ENCODE measurements at regions not wholly inside any gene's neighbourhood (a gene's known extent, or its start where the extent isn't known, plus 50 kb on each side); places are given as distances from the start of the nearest gene placed in this dataset.

GRCh38 chr15:91694131-91694830 is 159.2 kb upstream of the SLCO3A1 start:
- Histone ChIP-seq H3K4me3 (ENCODE audit: low read length) (no peak overlapping the region), H2AFZ (ENCODE audit: low read length) (no peak overlapping the region), H4K20me1 (ENCODE audit: insufficient read depth, low read depth, low read length) (no peaks in the 10 kb centered on the region), H3K27me3 (ENCODE audit: low read length) (no peaks in the 10 kb centered on the region), H3K4me2 (ENCODE audit: low read depth, low read length, poor library complexity, severe bottlenecking) (no peak overlapping the region), H3K4me1 (ENCODE audit: low read length) (no peaks in the 10 kb centered on the region), H3K79me2 (ENCODE audit: low read length) (no peaks in the 10 kb centered on the region), H3K9me3 (ENCODE audit: low read length) (no peaks in the 10 kb centered on the region), H3K36me3 (ENCODE audit: insufficient read depth, low read length) (no peaks in the 10 kb centered on the region), H3K9me2 (replicated peaks; ENCODE audit: insufficient read depth, low read length) (no peaks in the 10 kb centered on the region), H3K27ac (ENCODE audit: low read length) (no peak overlapping the region), H3K9ac (ENCODE audit: low read length) (no peak overlapping the region)
- DNase-seq = no peak

GRCh38 chr15:91694831-91695210 is 158.7 kb upstream of the SLCO3A1 start:
- Histone ChIP-seq H3K4me2 (ENCODE audit: low read depth, low read length, poor library complexity, severe bottlenecking) (no peak overlapping the region), H3K36me3 (ENCODE audit: insufficient read depth, low read length) (no peaks in the 10 kb centered on the region), H3K27me3 (ENCODE audit: low read length) (no peaks in the 10 kb centered on the region), H3K27ac (ENCODE audit: low read length) (no peak overlapping the region), H3K4me3 (ENCODE audit: low read length) (no peak overlapping the region), H3K9me2 (replicated peaks; ENCODE audit: insufficient read depth, low read length) (no peaks in the 10 kb centered on the region), H2AFZ (ENCODE audit: low read length) (no peak overlapping the region), H4K20me1 (ENCODE audit: insufficient read depth, low read depth, low read length) (no peaks in the 10 kb centered on the region), H3K9me3 (ENCODE audit: low read length) (no peaks in the 10 kb centered on the region), H3K4me1 (ENCODE audit: low read length) (no peaks in the 10 kb centered on the region), H3K9ac (ENCODE audit: low read length) (no peak overlapping the region), H3K79me2 (ENCODE audit: low read length) (no peaks in the 10 kb centered on the region)
- DNase-seq = no peak

GRCh38 chr15:91695799-91696198 is 157.7 kb upstream of the SLCO3A1 start:
- H2AFZ ChIP-seq (ENCODE audit: low read length) = no peak overlapping the region
- no peak for DNase-seq
- no peak overlapping the region for H3K4me2 ChIP-seq (ENCODE audit: low read depth, low read length, poor library complexity, severe bottlenecking)
- H3K9me3 ChIP-seq (ENCODE audit: low read length) = no peaks in the 10 kb centered on the region
- no peaks in the 10 kb centered on the region for H3K27me3 ChIP-seq (ENCODE audit: low read length)
- no peaks in the 10 kb centered on the region for H4K20me1 ChIP-seq (ENCODE audit: insufficient read depth, low read depth, low read length)
- H3K9ac ChIP-seq (ENCODE audit: low read length) = no peak overlapping the region
- H3K79me2 ChIP-seq (ENCODE audit: low read length) = no peaks in the 10 kb centered on the region
- H3K4me3 ChIP-seq (ENCODE audit: low read length) = no peak overlapping the region
- H3K36me3 ChIP-seq (ENCODE audit: insufficient read depth, low read length) = no peaks in the 10 kb centered on the region
- H3K9me2 ChIP-seq (replicated peaks; ENCODE audit: insufficient read depth, low read length) = no peaks in the 10 kb centered on the region
- H3K27ac ChIP-seq (ENCODE audit: low read length) = no peak overlapping the region
- H3K4me1 ChIP-seq (ENCODE audit: low read length) = no peaks in the 10 kb centered on the region

DNA sequence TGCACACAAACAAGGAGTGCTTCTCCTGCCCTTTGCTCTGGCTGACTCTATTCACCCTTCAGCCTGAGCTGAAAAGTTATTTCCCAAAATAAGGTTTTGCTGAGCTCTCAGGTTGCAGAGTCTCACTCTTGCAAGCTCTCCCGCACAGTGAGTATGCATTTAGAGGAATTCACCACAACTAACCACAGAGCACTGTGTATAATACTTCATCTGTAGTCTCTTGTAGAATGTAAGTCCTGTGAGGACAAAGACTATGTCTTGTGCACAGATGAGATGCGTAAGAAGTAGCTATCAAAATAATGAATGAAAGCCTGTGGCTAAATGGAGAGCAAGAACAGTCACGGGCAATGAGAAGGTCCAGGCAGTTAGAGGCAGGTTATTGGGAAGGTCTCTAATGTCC is 156.5 kb upstream of the SLCO3A1 start:
- Histone ChIP-seq H3K9me2 (replicated peaks; ENCODE audit: insufficient read depth, low read length) (no peaks in the 10 kb centered on the region), H3K79me2 (ENCODE audit: low read length) (no peaks in the 10 kb centered on the region), H3K4me1 (ENCODE audit: low read length) (no peaks in the 10 kb centered on the region), H4K20me1 (ENCODE audit: insufficient read depth, low read depth, low read length) (no peaks in the 10 kb centered on the region), H3K36me3 (ENCODE audit: insufficient read depth, low read length) (no peaks in the 10 kb centered on the region), H3K9me3 (ENCODE audit: low read length) (no peaks in the 10 kb centered on the region), H3K27me3 (ENCODE audit: low read length) (no peaks in the 10 kb centered on the region), H2AFZ (ENCODE audit: low read length) (no peak overlapping the region), H3K4me2 (ENCODE audit: low read depth, low read length, poor library complexity, severe bottlenecking) (no peak overlapping the region), H3K4me3 (ENCODE audit: low read length) (no peak overlapping the region), H3K27ac (ENCODE audit: low read length) (no peak overlapping the region), H3K9ac (ENCODE audit: low read length) (no peak overlapping the region)
- no peak for DNase-seq

DNA sequence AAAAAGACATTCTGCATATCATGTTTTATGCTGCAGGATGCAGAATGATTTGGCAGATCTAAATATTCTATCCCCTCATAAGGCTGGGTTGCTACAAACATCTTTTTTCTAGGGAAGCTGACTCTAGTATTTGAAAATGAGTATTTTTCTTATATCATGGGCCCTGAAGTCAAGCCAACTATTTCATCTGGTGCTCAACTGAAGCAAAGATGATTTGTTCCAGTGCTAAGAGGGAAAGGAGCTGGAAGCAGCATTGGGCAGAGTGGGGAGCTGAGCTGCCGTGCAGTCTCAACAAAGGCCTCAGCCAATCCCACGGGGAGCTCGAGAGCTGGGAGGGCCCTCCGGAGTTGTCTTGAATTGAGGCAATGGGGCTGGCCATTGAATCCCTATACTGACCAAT is 155.3 kb upstream of the SLCO3A1 start:
- no peaks in the 10 kb centered on the region for H4K20me1 ChIP-seq (ENCODE audit: insufficient read depth, low read depth, low read length)
- DNase-seq = no peak

DNA sequence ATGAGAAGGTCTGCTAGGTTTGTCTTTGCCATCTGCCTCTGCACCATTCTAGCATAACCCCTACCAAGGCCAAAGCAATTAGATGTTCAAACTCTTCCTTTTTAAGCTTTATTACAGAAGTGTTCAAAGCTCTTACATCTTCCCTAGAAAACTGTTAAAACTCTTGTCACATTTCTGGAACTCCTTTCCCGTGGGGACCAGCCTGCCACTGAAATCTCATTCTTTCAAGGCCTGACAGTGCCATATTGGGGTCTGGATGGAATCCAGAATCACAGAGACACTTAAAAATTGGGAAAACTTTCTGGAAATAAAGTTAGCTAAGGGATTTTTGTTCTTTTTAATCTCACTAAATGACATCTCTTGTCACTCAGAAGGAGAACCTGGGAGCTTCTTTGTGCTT is 153.8 kb upstream of the SLCO3A1 start:
- no peaks in the 10 kb centered on the region for H3K9me2 ChIP-seq (replicated peaks; ENCODE audit: insufficient read depth, low read length)
- no peak overlapping the region for H3K4me3 ChIP-seq (ENCODE audit: low read length)
- no peaks in the 10 kb centered on the region for H4K20me1 ChIP-seq (ENCODE audit: insufficient read depth, low read depth, low read length)
- H3K27ac ChIP-seq (ENCODE audit: low read length) = no peak overlapping the region
- H3K27me3 ChIP-seq (ENCODE audit: low read length) = no peaks in the 10 kb centered on the region
- no peaks in the 10 kb centered on the region for H3K9me3 ChIP-seq (ENCODE audit: low read length)
- no peaks in the 10 kb centered on the region for H3K4me1 ChIP-seq (ENCODE audit: low read length)
- no peaks in the 10 kb centered on the region for H3K36me3 ChIP-seq (ENCODE audit: insufficient read depth, low read length)
- no peak for DNase-seq
- H3K79me2 ChIP-seq (ENCODE audit: low read length) = no peaks in the 10 kb centered on the region
- H2AFZ ChIP-seq (ENCODE audit: low read length) = no peak overlapping the region
- H3K4me2 ChIP-seq (ENCODE audit: low read depth, low read length, poor library complexity, severe bottlenecking) = no peak overlapping the region
- no peak overlapping the region for H3K9ac ChIP-seq (ENCODE audit: low read length)

More for the DNA sequence above, 155.3 kb upstream of the SLCO3A1 start:
- H3K27ac ChIP-seq (ENCODE audit: low read length) = no peak overlapping the region
- H3K4me1 ChIP-seq (ENCODE audit: low read length) = no peaks in the 10 kb centered on the region
- H2AFZ ChIP-seq (ENCODE audit: low read length) = no peak overlapping the region
- no peaks in the 10 kb centered on the region for H3K9me2 ChIP-seq (replicated peaks; ENCODE audit: insufficient read depth, low read length)
- H3K79me2 ChIP-seq (ENCODE audit: low read length) = no peaks in the 10 kb centered on the region
- no peak overlapping the region for H3K4me3 ChIP-seq (ENCODE audit: low read length)
- no peaks in the 10 kb centered on the region for H3K9me3 ChIP-seq (ENCODE audit: low read length)
- H3K9ac ChIP-seq (ENCODE audit: low read length) = no peak overlapping the region
- H3K27me3 ChIP-seq (ENCODE audit: low read length) = no peaks in the 10 kb centered on the region
- H3K4me2 ChIP-seq (ENCODE audit: low read depth, low read length, poor library complexity, severe bottlenecking) = no peak overlapping the region
- no peaks in the 10 kb centered on the region for H3K36me3 ChIP-seq (ENCODE audit: insufficient read depth, low read length)

DNA sequence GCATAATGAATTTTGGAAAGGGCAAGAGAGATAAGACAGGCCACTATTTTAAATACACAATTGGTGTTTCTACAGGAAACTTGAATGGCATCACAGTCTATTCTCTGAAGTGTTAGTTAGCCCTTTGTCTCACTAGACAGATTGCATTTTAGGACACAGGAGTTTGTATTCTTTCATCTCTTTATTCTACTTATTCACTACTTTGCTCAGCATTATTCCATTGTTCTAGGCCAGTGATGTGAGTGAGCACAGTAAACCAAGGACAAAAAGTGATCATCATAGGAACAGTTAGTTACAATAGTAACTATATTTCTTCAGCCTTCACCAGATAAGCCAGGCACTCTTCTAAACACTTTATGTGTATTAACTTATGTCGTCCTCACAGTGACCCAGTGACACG is 150.2 kb upstream of the SLCO3A1 start:
- H3K4me3 ChIP-seq (ENCODE audit: low read length) = no peak overlapping the region
- H2AFZ ChIP-seq (ENCODE audit: low read length) = no peak overlapping the region
- H3K9me3 ChIP-seq (ENCODE audit: low read length) = no peaks in the 10 kb centered on the region
- H3K9me2 ChIP-seq (replicated peaks; ENCODE audit: insufficient read depth, low read length) = no peaks in the 10 kb centered on the region
- H3K4me1 ChIP-seq (ENCODE audit: low read length) = no peaks in the 10 kb centered on the region
- no peaks in the 10 kb centered on the region for H3K36me3 ChIP-seq (ENCODE audit: insufficient read depth, low read length)
- H3K9ac ChIP-seq (ENCODE audit: low read length) = no peak overlapping the region
- H3K27me3 ChIP-seq (ENCODE audit: low read length) = no peaks in the 10 kb centered on the region
- no peaks in the 10 kb centered on the region for H4K20me1 ChIP-seq (ENCODE audit: insufficient read depth, low read depth, low read length)
- H3K27ac ChIP-seq (ENCODE audit: low read length) = no peak overlapping the region
- no peaks in the 10 kb centered on the region for H3K79me2 ChIP-seq (ENCODE audit: low read length)
- no peak for DNase-seq
- no peak overlapping the region for H3K4me2 ChIP-seq (ENCODE audit: low read depth, low read length, poor library complexity, severe bottlenecking)

- Histone ChIP-seq H3K9me2 (replicated peaks; ENCODE audit: insufficient read depth, low read length) (no peaks in the 10 kb centered on the region), H3K4me1 (ENCODE audit: low read length) (no peaks in the 10 kb centered on the region), H3K27ac (ENCODE audit: low read length) (no peak overlapping the region), H3K9me3 (ENCODE audit: low read length) (no peaks in the 10 kb centered on the region), H3K9ac (ENCODE audit: low read length) (no peak overlapping the region), H3K36me3 (ENCODE audit: insufficient read depth, low read length) (no peaks in the 10 kb centered on the region), H4K20me1 (ENCODE audit: insufficient read depth, low read depth, low read length) (no peaks in the 10 kb centered on the region), H3K27me3 (ENCODE audit: low read length) (no peaks in the 10 kb centered on the region), H2AFZ (ENCODE audit: low read length) (no peak overlapping the region), H3K4me2 (ENCODE audit: low read depth, low read length, poor library complexity, severe bottlenecking) (no peak overlapping the region), H3K79me2 (ENCODE audit: low read length) (no peaks in the 10 kb centered on the region), H3K4me3 (ENCODE audit: low read length) (no peak overlapping the region)
- DNase-seq = no peak
Measured at GRCh38 chr15:91704343-91704742, 149.2 kb upstream of the SLCO3A1 start.

Data from Karpas-422 (cell line).